HepG2 (cell line): ENCODE measurements at regions not wholly inside any gene's neighbourhood (a gene's known extent, or its start where the extent isn't known, plus 50 kb on each side); places are given as distances from the start of the nearest gene placed in this dataset.

Experiments
- ATAC-seq: fragments of 200-7000 bp; cut with Tn5 transposase; 3 replicates; pipeline ENCODE4 v1.9.1; 2020; ENCODE audit warnings: mild to moderate bottlenecking, moderate library complexity
- BruUV-seq: library from RNA; stranded (reverse); fragments of 400-500 nt; replicated peaks from 2 replicates; lab custom pipeline; 2021; lab: Mats Ljungman, UMichigan
- CTCF ChIA-PET: fragments of 300-600 bp; formaldehyde crosslinking; extraction: SDS; loops from one replicate; lab custom pipeline; 2021; ENCODE audit warnings: low total read pairs, inconsistent platforms, low intra/inter-chr PET ratio; lab: Yijun Ruan, JAX
- POLR2A ChIA-PET: fragments of 350-600 bp; sonication (Branson Sonifier 250); formaldehyde crosslinking; loops from one replicate; lab custom pipeline; 2020; ENCODE audit warnings: antibody characterized with exemption, inconsistent platforms; lab: Yijun Ruan, JAX
- DNase-seq: peaks from one replicate; pipeline ENCODE4 v3.0.0-alpha.2; 2015; ENCODE audit warnings: low spot score
- FAIRE-seq: peaks from 3 replicates; lab custom pipeline; 2011; peaks lifted over from hg19 to GRCh38; lab: Jason Lieb, UNC
- H2AFZ ChIP-seq: one replicate; pipeline ENCODE4 v1.6.1; 2011; ENCODE audit warnings: low read length, inconsistent platforms
- H3K27ac ChIP-seq: fragments of 300-600 bp; 3 replicates; pipeline ENCODE4 v1.8.0; 2011; ENCODE audit warnings: mixed run types, mild to moderate bottlenecking, mixed read lengths, low read length, inconsistent platforms; ENCODE audit not compliant: insufficient read depth; ENCODE audit errors: extremely low read length
- H3K27me3 ChIP-seq, 2 experiments: fragments of 200-600 bp in 1 of 2; 2 replicates in 1 of 2; 3 replicates in 1 of 2; pipeline versions ENCODE4 v1.6.0 to v1.8.0; 2011; ENCODE audit warnings: low read length in 2 of 2, mild to moderate bottlenecking in 2 of 2, moderate library complexity in 2 of 2, inconsistent platforms in 1 of 2; ENCODE audit not compliant: insufficient read depth in 2 of 2, control insufficient read depth in 1 of 2
- H3K36me3 ChIP-seq, 2 experiments: fragments of 200-600 bp in 1 of 2; replicated peaks in 1 of 2; 2 replicates in 1 of 2; 3 replicates in 1 of 2; pipeline versions ENCODE4 v1.5.1 to v1.8.0; 2011; ENCODE audit warnings: low read length in 2 of 2, inconsistent platforms in 1 of 2; ENCODE audit not compliant: insufficient read depth in 2 of 2, control insufficient read depth in 1 of 2
- H3K4me1 ChIP-seq: 2 replicates; pipeline ENCODE4 v1.5.1; 2012; ENCODE audit warnings: low read length, inconsistent platforms; ENCODE audit not compliant: insufficient read depth
- H3K4me2 ChIP-seq: 2 replicates; pipeline ENCODE4 v1.6.0; 2011; ENCODE audit warnings: low read depth, low read length, inconsistent platforms
- H3K4me3 ChIP-seq, 3 experiments: fragments of 200-600 bp in 1 of 3; sonication (generic), shearing (Covaris generic) in 1 of 3; replicated peaks in 1 of 3; 2 replicates each; pipeline ENCODE4 v1.5.1; 2011 to 2016; ENCODE audit warnings: low read length in 3 of 3, inconsistent platforms in 2 of 3, low read depth in 2 of 3, mild to moderate bottlenecking in 2 of 3, control low read depth in 1 of 3, mixed read lengths in 1 of 3; ENCODE audit not compliant: insufficient read depth in 1 of 3
- H3K79me2 ChIP-seq: one replicate; pipeline ENCODE4 v1.6.1; 2011; ENCODE audit warnings: low read length, inconsistent platforms; ENCODE audit not compliant: insufficient read depth
- H3K9ac ChIP-seq: 2 replicates; pipeline ENCODE4 v1.6.0; 2011; ENCODE audit warnings: mild to moderate bottlenecking, low read depth, low read length, inconsistent platforms; ENCODE audit not compliant: insufficient read depth
- H3K9me3 ChIP-seq: 2 replicates; pipeline ENCODE4 v1.5.1; 2012; ENCODE audit warnings: mild to moderate bottlenecking, low read length
- H4K20me1 ChIP-seq: 2 replicates; pipeline ENCODE4 v1.6.0; 2011; ENCODE audit warnings: inconsistent platforms, mild to moderate bottlenecking, low read length, moderate library complexity; ENCODE audit not compliant: insufficient read depth
- AGO1 ChIP-seq: fragments of 200-400 bp; formaldehyde crosslinking; IDR thresholded peaks from 2 replicates; pipeline ENCODE4 v1.6.1; 2017; ENCODE audit warnings: mild to moderate bottlenecking, low read depth, low read length, moderate library complexity; ENCODE audit not compliant: poor library complexity, severe bottlenecking
- CC2D1A ChIP-seq: sonication (generic); formaldehyde crosslinking; IDR thresholded peaks from 2 replicates; pipeline ENCODE4 v1.8.1; 2023; ENCODE audit warnings: mild to moderate bottlenecking, missing genetic modification reagents
- HNF4A ChIP-seq: sonication (generic); formaldehyde crosslinking; IDR thresholded peaks from 2 replicates; pipeline ENCODE4 v1.4.0; 2020; ENCODE audit warnings: missing genetic modification reagents
- KAT2B ChIP-seq: fragments of 150-350 bp; IDR thresholded peaks from 2 replicates; pipeline ENCODE4 v1.6.1; 2014; ENCODE audit warnings: low read depth, low read length, borderline replicate concordance
- SALL1 ChIP-seq: sonication (generic); formaldehyde crosslinking; IDR thresholded peaks from 2 replicates; pipeline ENCODE4 v1.8.0; 2022; ENCODE audit warnings: mild to moderate bottlenecking, missing genetic modification reagents
- SETDB1 ChIP-seq: sonication (generic); formaldehyde crosslinking; IDR thresholded peaks from 2 replicates; pipeline ENCODE4 v1.5.1; 2020; ENCODE audit warnings: missing genetic modification reagents, mild to moderate bottlenecking, borderline replicate concordance
- ZNF12 ChIP-seq: sonication (generic); formaldehyde crosslinking; IDR thresholded peaks from 2 replicates; pipeline ENCODE4 v1.5.0; 2020; ENCODE audit warnings: missing genetic modification reagents
- ZNF563 ChIP-seq: sonication (generic); formaldehyde crosslinking; IDR thresholded peaks from 2 replicates; pipeline ENCODE4 v1.8.0; 2022; ENCODE audit warnings: mild to moderate bottlenecking, moderate library complexity, missing genetic modification reagents
- ZNF572 ChIP-seq: sonication (generic); formaldehyde crosslinking; IDR thresholded peaks from 2 replicates; pipeline ENCODE4 v1.5.1; 2020; ENCODE audit warnings: mild to moderate bottlenecking, missing genetic modification reagents
- WGBS: methylation state at CpG from one replicate; pipeline ENCODE4 v1.1.6; 2017; ENCODE audit warnings: low lambda C conversion rate; 5-methylcytosine and 5-hydroxymethylcytosine counted together
- in situ Hi-C: cut with HindIII; loops from 2 replicates; pipeline ENCODE4 v1.10.0; 2017; ENCODE audit warnings: low pct_unique_long_range_greater_than_20kb; ENCODE audit not compliant: extremely low pct_ligation_motif_present
- intact Hi-C: fragments of 100-400 bp; cut with micrococcal nuclease; formaldehyde crosslinking; loops from one replicate; pipeline ENCODE4 v1.10.0; 2022; ENCODE audit not compliant: unreplicated experiment
- TF ChIP-seq, protein P1 (sequence below): sonication (generic); formaldehyde crosslinking; IDR thresholded peaks from 2 replicates; pipeline ENCODE4 v1.4.0; 2020; ENCODE audit warnings: missing genetic modification reagents
- TF ChIP-seq, protein P2 (sequence below): sonication (generic); formaldehyde crosslinking; IDR thresholded peaks from 2 replicates; pipeline ENCODE4 v1.5.0; 2020; ENCODE audit warnings: mild to moderate bottlenecking, missing genetic modification reagents
- TF ChIP-seq, protein P3 (sequence below): sonication (generic); formaldehyde crosslinking; IDR thresholded peaks from 2 replicates; pipeline ENCODE4 v1.5.0; 2020; ENCODE audit warnings: mild to moderate bottlenecking, missing genetic modification reagents

DNA sequence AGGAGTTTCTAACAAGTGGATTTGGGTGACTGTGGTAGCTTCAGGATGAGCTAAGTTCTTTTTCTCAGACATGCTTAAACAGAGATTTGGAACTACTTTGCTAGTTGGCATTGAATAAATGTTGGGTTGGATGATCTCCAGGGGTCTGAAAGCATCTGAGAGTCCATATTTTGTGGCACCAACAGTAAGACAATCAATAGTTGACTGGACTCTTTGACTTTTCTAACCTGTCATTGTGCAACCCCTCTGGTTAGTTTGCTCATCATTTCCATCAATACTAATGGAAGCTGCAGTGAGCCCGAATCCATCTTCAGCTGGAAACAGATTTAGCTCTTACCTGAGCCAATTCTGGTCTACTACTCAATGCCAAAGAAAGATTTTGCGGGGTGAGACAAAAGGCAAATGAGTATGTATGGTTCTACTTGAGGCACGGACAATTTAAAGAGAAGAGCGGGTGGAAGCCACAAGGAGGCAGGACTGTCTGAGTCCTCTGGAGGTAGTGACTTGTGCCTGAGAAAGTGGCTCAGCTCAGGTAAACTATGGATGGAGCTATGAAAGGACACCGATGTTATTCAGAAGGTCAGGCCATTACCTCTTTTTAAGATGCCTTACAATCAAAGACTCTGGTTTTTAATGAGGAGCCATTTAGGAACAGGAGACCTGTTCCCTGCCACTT is 118.7 kb downstream of the MID1IP1 start (continued):
- TF ChIP-seq, protein P1, sequence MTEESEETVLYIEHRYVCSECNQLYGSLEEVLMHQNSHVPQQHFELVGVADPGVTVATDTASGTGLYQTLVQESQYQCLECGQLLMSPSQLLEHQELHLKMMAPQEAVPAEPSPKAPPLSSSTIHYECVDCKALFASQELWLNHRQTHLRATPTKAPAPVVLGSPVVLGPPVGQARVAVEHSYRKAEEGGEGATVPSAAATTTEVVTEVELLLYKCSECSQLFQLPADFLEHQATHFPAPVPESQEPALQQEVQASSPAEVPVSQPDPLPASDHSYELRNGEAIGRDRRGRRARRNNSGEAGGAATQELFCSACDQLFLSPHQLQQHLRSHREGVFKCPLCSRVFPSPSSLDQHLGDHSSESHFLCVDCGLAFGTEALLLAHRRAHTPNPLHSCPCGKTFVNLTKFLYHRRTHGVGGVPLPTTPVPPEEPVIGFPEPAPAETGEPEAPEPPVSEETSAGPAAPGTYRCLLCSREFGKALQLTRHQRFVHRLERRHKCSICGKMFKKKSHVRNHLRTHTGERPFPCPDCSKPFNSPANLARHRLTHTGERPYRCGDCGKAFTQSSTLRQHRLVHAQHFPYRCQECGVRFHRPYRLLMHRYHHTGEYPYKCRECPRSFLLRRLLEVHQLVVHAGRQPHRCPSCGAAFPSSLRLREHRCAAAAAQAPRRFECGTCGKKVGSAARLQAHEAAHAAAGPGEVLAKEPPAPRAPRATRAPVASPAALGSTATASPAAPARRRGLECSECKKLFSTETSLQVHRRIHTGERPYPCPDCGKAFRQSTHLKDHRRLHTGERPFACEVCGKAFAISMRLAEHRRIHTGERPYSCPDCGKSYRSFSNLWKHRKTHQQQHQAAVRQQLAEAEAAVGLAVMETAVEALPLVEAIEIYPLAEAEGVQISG = no peak

DNA sequence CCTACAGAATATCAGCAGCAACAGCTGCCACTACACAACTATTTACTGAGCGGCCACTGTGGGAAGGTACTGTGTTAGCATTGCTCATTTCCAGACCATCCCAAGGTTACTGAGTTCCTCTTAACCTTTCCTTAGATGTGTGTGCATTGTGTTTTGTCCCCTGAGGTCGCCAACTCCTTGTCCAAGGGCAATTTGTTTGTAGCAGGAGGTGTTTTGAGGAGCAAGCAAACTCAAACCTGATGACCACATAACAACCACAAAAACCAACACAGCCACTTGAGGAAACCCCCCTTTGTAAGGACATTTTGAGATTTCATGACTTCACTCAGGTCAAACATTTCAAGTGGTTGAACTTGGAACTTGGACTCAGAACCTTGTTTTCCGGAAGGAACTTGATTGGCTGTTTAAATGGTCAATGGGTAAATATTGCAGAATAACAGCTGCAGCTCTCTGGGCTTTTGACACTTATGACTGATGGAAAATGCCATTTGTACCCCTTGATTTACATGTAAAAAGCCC is 122.3 kb downstream of the MID1IP1 start:
- in situ Hi-C loops = no loop called here
- peak; percentile 63 for TF ChIP-seq HNF4A (CRISPR knock-in tag)
- TF ChIP-seq CC2D1A (CRISPR knock-in tag) = no peak
- no peak for TF ChIP-seq ZNF563 (CRISPR knock-in tag)
- no peak for TF ChIP-seq KAT2B
- peak; percentile 38 for TF ChIP-seq SALL1 (CRISPR knock-in tag)
- no peak for TF ChIP-seq AGO1
- no peak for TF ChIP-seq SETDB1
- TF ChIP-seq ZNF12 (CRISPR knock-in tag) = no peak
- TF ChIP-seq, protein P2, sequence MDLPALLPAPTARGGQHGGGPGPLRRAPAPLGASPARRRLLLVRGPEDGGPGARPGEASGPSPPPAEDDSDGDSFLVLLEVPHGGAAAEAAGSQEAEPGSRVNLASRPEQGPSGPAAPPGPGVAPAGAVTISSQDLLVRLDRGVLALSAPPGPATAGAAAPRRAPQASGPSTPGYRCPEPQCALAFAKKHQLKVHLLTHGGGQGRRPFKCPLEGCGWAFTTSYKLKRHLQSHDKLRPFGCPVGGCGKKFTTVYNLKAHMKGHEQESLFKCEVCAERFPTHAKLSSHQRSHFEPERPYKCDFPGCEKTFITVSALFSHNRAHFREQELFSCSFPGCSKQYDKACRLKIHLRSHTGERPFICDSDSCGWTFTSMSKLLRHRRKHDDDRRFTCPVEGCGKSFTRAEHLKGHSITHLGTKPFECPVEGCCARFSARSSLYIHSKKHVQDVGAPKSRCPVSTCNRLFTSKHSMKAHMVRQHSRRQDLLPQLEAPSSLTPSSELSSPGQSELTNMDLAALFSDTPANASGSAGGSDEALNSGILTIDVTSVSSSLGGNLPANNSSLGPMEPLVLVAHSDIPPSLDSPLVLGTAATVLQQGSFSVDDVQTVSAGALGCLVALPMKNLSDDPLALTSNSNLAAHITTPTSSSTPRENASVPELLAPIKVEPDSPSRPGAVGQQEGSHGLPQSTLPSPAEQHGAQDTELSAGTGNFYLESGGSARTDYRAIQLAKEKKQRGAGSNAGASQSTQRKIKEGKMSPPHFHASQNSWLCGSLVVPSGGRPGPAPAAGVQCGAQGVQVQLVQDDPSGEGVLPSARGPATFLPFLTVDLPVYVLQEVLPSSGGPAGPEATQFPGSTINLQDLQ (CRISPR knock-in tag) = no peak
- TF ChIP-seq, protein P3, sequence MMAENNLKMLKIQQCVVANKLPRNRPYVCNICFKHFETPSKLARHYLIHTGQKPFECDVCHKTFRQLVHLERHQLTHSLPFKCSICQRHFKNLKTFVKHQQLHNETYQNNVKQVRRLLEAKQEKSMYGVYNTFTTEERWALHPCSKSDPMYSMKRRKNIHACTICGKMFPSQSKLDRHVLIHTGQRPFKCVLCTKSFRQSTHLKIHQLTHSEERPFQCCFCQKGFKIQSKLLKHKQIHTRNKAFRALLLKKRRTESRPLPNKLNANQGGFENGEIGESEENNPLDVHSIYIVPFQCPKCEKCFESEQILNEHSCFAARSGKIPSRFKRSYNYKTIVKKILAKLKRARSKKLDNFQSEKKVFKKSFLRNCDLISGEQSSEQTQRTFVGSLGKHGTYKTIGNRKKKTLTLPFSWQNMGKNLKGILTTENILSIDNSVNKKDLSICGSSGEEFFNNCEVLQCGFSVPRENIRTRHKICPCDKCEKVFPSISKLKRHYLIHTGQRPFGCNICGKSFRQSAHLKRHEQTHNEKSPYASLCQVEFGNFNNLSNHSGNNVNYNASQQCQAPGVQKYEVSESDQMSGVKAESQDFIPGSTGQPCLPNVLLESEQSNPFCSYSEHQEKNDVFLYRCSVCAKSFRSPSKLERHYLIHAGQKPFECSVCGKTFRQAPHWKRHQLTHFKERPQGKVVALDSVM = no peak
- TF ChIP-seq ZNF572 = no peak

More for the DNA sequence above, 122.3 kb downstream of the MID1IP1 start:
- Histone ChIP-seq H3K4me3 (no peak overlapping the region), H4K20me1 (no peaks in the 10 kb centered on the region), H3K4me2 (peak overlapping the region; percentile 36), H2AFZ (no peak overlapping the region), H3K9ac (no peak overlapping the region), H3K4me1 (peaks cover 28% of the 10 kb centered on the region), H3K79me2 (no peaks in the 10 kb centered on the region), H3K9me3 (no peaks in the 10 kb centered on the region), H3K36me3 (no peaks in the 10 kb centered on the region), H3K27me3 (no peaks in the 10 kb centered on the region), H3K27ac (peak overlapping the region; percentile 26)
- ATAC-seq = peak; percentile 68
- ChIA-PET POLR2A (interaction anchor here (0.8 to 1.2 kb wide), 2 partner anchors 59 to 120 kb away, joined by 3 to 5 read pairs; no protein-coding TSS in a partner anchor), CTCF (no interaction called here)
- 0% methylated on average over 2 of the region's 3 CpGs for WGBS
- peak; percentile 0 for DNase-seq
- intact Hi-C loops = no loop called here
- peak; percentile 60 for FAIRE-seq
- BruUV-seq = no TSS peak
